Right lobe of liver (tissue), 6 donors: ENCODE measurements at regions not wholly inside any gene's neighbourhood (a gene's known extent, or its start where the extent isn't known, plus 50 kb on each side); places are given as distances from the start of the nearest gene placed in this dataset.

Experiments
- ATAC-seq, 4 donors: fragments of 200-7000 bp; cut with Tn5 transposase; one replicate each; pipeline ENCODE4 v1.9.1; 2020; ENCODE audit warnings: mild to moderate bottlenecking in 4 of 4, moderate library complexity in 4 of 4
- DNase-seq, 3 donors: peaks; one replicate each; pipeline ENCODE4 v3.0.0-alpha.2; 2020
- H3K27ac ChIP-seq, 3 donors: fragments of 200-600 bp; one replicate each; pipeline ENCODE4 v1.8.0; 2022
- H3K27me3 ChIP-seq, 2 donors: fragments of 200-600 bp; one replicate each; pipeline ENCODE4 v1.8.0; 2022
- H3K36me3 ChIP-seq, 4 donors: fragments of 200-600 bp; sonication (generic) in 1 of 4; one replicate each; pipeline versions ENCODE4 v1.5.1 to v1.8.0; 2017 to 2022; ENCODE audit warnings: control low read depth in 1 of 4
- H3K4me1 ChIP-seq, 4 donors: fragments of 200-600 bp; sonication (generic) in 1 of 4; one replicate each; pipeline versions ENCODE4 v1.5.1 to v1.8.0; 2017 to 2022; ENCODE audit warnings: control low read depth in 1 of 4
- H3K4me3 ChIP-seq, 3 donors: fragments of 200-600 bp; one replicate each; pipeline ENCODE4 v1.8.0; 2022
- H3K9me3 ChIP-seq, 4 donors: fragments of 200-600 bp; sonication (generic) in 1 of 4; one replicate each; pipeline versions ENCODE4 v1.5.1 to v1.8.0; 2017 to 2022; ENCODE audit warnings: control low read depth in 1 of 4
- POLR2A ChIP-seq: fragments of 450-650 bp; IDR thresholded peaks from one replicate; pipeline ENCODE4 v1.6.1; 2017; ENCODE audit warnings: antibody characterized with exemption, mild to moderate bottlenecking
- WGBS: methylation state at CpG from one replicate; pipeline ENCODE4 v1.1.6; 2018; ENCODE audit warnings: low coverage, low lambda C conversion rate; ENCODE audit not compliant: insufficient coverage; ENCODE audit errors: missing lambda C conversion rate; 5-methylcytosine and 5-hydroxymethylcytosine counted together
- intact Hi-C, 2 donors: fragments of 100-400 bp; cut with DNase I; formaldehyde crosslinking; loops; one replicate each; pipeline versions ENCODE4 v1.11.2 to v1.14.1; 2022
- TF ChIP-seq, protein P1 (sequence below), 4 donors: fragments of 200-600 bp in 3 of 4; fragments of 450-650 bp in 1 of 4; IDR thresholded peaks; one replicate each; pipeline versions ENCODE4 v1.5.1 to v1.8.0; 2016 to 2022; ENCODE audit warnings: antibody characterized with exemption in 4 of 4, mild to moderate bottlenecking in 2 of 4
- donor health status: DM: no; HTN: yes; CAD: no.
- donor health status: DM: no; HTN: no; CAD: no.
- donor health status: DM: no; HTN: no; CAD: no.
- donor health status: DM: no; HTN: yes; CAD: no.
- donor health status: DM: no; HTN: yes; CAD: no.

DNA sequence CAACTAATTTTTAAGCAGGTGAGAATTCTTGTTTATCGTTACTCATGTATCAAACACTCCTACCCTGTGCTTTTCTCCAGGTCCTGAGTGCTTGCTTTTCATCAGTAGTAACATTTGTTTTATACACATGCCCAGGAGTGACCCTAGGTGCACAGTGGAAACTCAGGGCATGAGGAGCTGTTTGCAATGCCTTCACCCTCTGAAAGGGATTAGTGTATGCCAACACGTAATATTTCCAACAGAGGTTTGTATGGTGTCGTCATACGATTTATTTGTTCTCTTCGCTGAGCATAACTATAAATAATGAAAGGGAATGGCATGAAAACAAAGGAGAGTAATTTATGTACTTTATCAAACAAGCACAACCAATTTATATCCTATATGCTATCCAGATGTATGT is 537.4 kb upstream of the MMS22L start:
- TF ChIP-seq, protein P1, sequence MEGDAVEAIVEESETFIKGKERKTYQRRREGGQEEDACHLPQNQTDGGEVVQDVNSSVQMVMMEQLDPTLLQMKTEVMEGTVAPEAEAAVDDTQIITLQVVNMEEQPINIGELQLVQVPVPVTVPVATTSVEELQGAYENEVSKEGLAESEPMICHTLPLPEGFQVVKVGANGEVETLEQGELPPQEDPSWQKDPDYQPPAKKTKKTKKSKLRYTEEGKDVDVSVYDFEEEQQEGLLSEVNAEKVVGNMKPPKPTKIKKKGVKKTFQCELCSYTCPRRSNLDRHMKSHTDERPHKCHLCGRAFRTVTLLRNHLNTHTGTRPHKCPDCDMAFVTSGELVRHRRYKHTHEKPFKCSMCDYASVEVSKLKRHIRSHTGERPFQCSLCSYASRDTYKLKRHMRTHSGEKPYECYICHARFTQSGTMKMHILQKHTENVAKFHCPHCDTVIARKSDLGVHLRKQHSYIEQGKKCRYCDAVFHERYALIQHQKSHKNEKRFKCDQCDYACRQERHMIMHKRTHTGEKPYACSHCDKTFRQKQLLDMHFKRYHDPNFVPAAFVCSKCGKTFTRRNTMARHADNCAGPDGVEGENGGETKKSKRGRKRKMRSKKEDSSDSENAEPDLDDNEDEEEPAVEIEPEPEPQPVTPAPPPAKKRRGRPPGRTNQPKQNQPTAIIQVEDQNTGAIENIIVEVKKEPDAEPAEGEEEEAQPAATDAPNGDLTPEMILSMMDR (IDR thresholded peaks at IDR 0.05), result no peak
- TF ChIP-seq POLR2A, result no peak
- no peaks in the 10 kb centered on the region for H3K27me3 ChIP-seq
- no peak overlapping the region for H3K27ac ChIP-seq
- no peak overlapping the region for H3K4me3 ChIP-seq
- intact Hi-C loops, result no loop called here
- 63% methylated on average over 5 of the region's 5 CpGs for WGBS
- H3K36me3 ChIP-seq, result no peaks in the 10 kb centered on the region
- H3K9me3 ChIP-seq, result no peaks in the 10 kb centered on the region
- ATAC-seq (no peak), DNase-seq (no peak)
- no peaks in the 10 kb centered on the region for H3K4me1 ChIP-seq

DNA sequence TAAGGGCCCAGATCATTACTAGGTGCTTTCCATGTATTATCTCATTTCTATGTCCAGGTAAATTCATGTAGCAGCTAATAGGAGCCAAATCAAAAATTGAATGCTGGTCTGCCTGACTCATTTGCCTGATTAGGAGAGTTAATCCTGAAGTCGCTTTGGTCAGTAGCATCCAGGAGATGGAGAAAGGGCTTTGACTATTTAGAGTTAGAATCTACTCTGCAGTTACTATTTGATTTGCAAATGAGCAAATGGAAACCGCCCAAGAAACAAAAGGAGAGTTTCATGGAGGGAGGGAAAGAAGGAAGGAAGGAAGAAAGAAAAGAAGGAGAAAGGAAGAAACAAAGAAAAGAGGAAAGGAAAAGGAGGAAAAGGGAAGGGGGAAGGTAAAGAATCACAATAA is 539.6 kb upstream of the MMS22L start:
- Histone ChIP-seq H3K4me3 (no peak overlapping the region), H3K9me3 (no peaks in the 10 kb centered on the region), H3K4me1 (no peaks in the 10 kb centered on the region), H3K27ac (no peak overlapping the region), H3K36me3 (no peaks in the 10 kb centered on the region), H3K27me3 (no peaks in the 10 kb centered on the region)
- ATAC-seq (no peak), DNase-seq (no peak)
- no peak for TF ChIP-seq POLR2A
- TF ChIP-seq, protein P1 (IDR thresholded peaks at IDR 0.05), result no peak
- 29% methylated on average over 2 of the region's 2 CpGs for WGBS
- intact Hi-C loops, result no loop called here

DNA sequence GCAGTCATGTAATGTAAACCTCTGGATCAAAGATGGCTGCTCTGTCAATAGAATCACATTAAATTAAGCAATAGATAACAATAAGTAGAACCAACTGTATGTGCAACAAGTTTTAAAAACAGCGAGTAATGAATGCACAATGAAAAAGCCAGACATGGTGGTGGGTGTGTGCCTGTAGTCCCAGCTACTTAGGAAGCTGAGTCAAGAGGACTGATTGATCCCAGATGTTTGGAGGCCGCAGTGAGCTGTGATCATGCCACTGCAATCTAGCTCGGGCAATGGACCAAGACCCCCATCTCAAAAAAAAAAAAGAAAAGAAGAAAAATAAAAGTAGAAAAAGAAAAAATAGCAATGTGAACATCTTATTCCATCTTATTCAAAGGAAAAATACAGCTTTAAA is 558.7 kb upstream of the MMS22L start:
- intact Hi-C loops, result no loop called here
- H3K27ac ChIP-seq, result no peak overlapping the region
- ATAC-seq, result no peak

DNA sequence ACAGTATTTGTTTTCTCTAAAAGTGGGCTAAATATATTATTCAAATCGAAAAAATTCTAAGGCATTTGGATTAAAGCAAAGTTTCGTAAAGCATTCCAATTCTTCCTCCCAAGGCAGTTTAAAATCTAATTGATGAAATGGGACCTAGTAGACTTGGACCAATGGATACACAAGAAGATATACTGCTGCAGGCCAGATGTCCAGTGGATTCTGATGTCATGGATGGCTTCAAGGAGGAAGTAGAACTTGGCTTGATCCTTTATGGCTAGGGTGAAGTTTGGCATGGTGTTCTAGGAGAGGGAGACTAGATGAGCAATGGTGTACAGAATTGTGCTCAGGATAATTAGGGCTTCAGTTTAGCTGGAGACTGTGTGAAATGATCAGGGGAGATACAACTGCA is 559.5 kb upstream of the MMS22L start:
- intact Hi-C loops, result no loop called here
- no peak for TF ChIP-seq POLR2A
- TF ChIP-seq, protein P1 (IDR thresholded peaks at IDR 0.05), result no peak
- Histone ChIP-seq H3K9me3 (no peaks in the 10 kb centered on the region), H3K4me1 (no peaks in the 10 kb centered on the region), H3K27ac (no peak overlapping the region), H3K27me3 (no peaks in the 10 kb centered on the region), H3K36me3 (no peaks in the 10 kb centered on the region), H3K4me3 (no peak overlapping the region)
- ATAC-seq (no peak), DNase-seq (no peak)
- 54% methylated on average over 2 of the region's 2 CpGs for WGBS

More for the DNA sequence above, 558.7 kb upstream of the MMS22L start:
- Histone ChIP-seq H3K9me3 (no peaks in the 10 kb centered on the region), H3K4me3 (no peak overlapping the region), H3K27me3 (no peaks in the 10 kb centered on the region), H3K36me3 (no peaks in the 10 kb centered on the region), H3K4me1 (no peaks in the 10 kb centered on the region)
- TF ChIP-seq, protein P1 (IDR thresholded peaks at IDR 0.05), result no peak
- no peak for TF ChIP-seq POLR2A
- DNase-seq, result no peak
- 61% methylated on average over 3 of the region's 3 CpGs for WGBS

DNA sequence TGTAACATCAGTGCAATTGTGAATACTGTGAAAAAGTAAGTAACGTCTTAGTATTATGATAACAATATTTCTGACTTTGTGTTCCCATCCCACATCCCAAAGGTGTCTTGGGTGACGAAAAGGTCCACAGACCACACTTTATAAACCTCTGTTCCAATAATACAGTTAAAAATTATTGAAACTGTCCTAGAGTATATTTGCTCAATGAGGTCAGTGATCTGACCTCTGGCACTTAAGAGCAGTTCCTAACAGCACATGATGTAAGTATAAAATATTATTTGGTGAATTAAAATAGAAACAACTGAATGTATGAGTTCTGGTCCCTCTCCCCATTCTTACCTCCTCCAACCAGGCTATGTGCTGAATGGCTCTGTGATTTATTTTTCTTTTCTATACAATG is 566.4 kb upstream of the MMS22L start:
- Histone ChIP-seq H3K27ac (no peak overlapping the region), H3K36me3 (no peaks in the 10 kb centered on the region), H3K27me3 (no peaks in the 10 kb centered on the region), H3K9me3 (no peaks in the 10 kb centered on the region), H3K4me1 (no peaks in the 10 kb centered on the region), H3K4me3 (no peak overlapping the region)
- ATAC-seq (peak in 3 of 4 donors; percentile 25 to 89 (median 51)), DNase-seq (no peak)
- WGBS, result 21% methylated on average over 2 of the region's 2 CpGs
- TF ChIP-seq, protein P1 (IDR thresholded peaks at IDR 0.05), result no peak
- TF ChIP-seq POLR2A, result no peak
- intact Hi-C loops, result no loop called here
